ENCODE measurements at regions not wholly inside any gene's neighbourhood (a gene's known extent, or its start where the extent isn't known, plus 50 kb on each side); places are given as distances from the start of the nearest gene placed in this dataset.
"Not testable (repeated sequence)": the region's sequence is repeated elsewhere in the genome, so short reads cannot be mapped to it uniquely, and the experiment has no call there.

- no peak for DNase-seq
These were observed 594.6 kb downstream of the ADCYAP1 start for GRCh38 chr18:1499265-1499664.

GRCh38 chr18:1503847-1504246 is 599.2 kb downstream of the ADCYAP1 start:
- no peak for DNase-seq

- DNase-seq, result no peak
These were observed 601.2 kb downstream of the ADCYAP1 start for GRCh38 chr18:1505856-1506255.

- no peak for DNase-seq
These were observed 606.0 kb downstream of the ADCYAP1 start for GRCh38 chr18:1510542-1511179.

- no peak for DNase-seq
These were observed 607.1 kb downstream of the ADCYAP1 start for GRCh38 chr18:1511619-1512311.

GRCh38 chr18:1513519-1513918 is 608.8 kb downstream of the ADCYAP1 start:
- no peak for DNase-seq

- DNase-seq, result not testable (repeated sequence)
These were observed 617.0 kb downstream of the ADCYAP1 start for GRCh38 chr18:1521588-1522248.

GRCh38 chr18:1522249-1522615 is 617.6 kb downstream of the ADCYAP1 start:
- no peak for DNase-seq

- DNase-seq, result no peak
These were observed 622.3 kb downstream of the ADCYAP1 start for GRCh38 chr18:1526991-1527390.

GRCh38 chr18:1527805-1528204 is 623.1 kb downstream of the ADCYAP1 start:
- DNase-seq, result no peak

GRCh38 chr18:1528447-1528846 is 623.8 kb downstream of the ADCYAP1 start:
- no peak for DNase-seq

GRCh38 chr18:1528964-1529509 is 624.4 kb downstream of the ADCYAP1 start:
- no peak for DNase-seq

GRCh38 chr18:1530650-1531049 is 626.0 kb downstream of the ADCYAP1 start:
- DNase-seq, result no peak

- no peak for DNase-seq
These were observed 634.6 kb downstream of the ADCYAP1 start for GRCh38 chr18:1539276-1539675.

- no peak for DNase-seq
These were observed 636.8 kb downstream of the ADCYAP1 start for GRCh38 chr18:1541478-1541877.

GRCh38 chr18:1542230-1542774 is 637.6 kb downstream of the ADCYAP1 start:
- no peak for DNase-seq

- DNase-seq, result no peak
These were observed 639.3 kb downstream of the ADCYAP1 start for GRCh38 chr18:1544016-1544415.

- DNase-seq, result not testable (repeated sequence)
These were observed 653.0 kb downstream of the ADCYAP1 start for GRCh38 chr18:1557711-1558110.

- DNase-seq, result no peak
These were observed 654.9 kb downstream of the ADCYAP1 start for GRCh38 chr18:1559563-1559962.

- DNase-seq, result no peak
These were observed 660.1 kb downstream of the ADCYAP1 start for GRCh38 chr18:1564793-1565192.

- DNase-seq, result no peak
These were observed 666.5 kb downstream of the ADCYAP1 start for GRCh38 chr18:1571206-1571605.

GRCh38 chr18:1573732-1574131 is 669.1 kb downstream of the ADCYAP1 start:
- no peak for DNase-seq

GRCh38 chr18:1575084-1575483 is 670.4 kb downstream of the ADCYAP1 start:
- no peak for DNase-seq

- no peak for DNase-seq
These were observed 673.8 kb downstream of the ADCYAP1 start for GRCh38 chr18:1578505-1578904.
